AG09309 (cell line): ENCODE measurements at regions not wholly inside any gene's neighbourhood (a gene's known extent, or its start where the extent isn't known, plus 50 kb on each side); places are given as distances from the start of the nearest gene placed in this dataset.

Experiments
- DNase-seq: peaks from one replicate; pipeline ENCODE4 v3.0.0-alpha.2; 2010; ENCODE audit warnings: low read depth
- H3K4me3 ChIP-seq: 2 replicates; pipeline ENCODE4 v1.5.1; 2011; ENCODE audit warnings: mild to moderate bottlenecking, low read depth, low read length, moderate library complexity; ENCODE audit not compliant: control insufficient read depth
- CTCF ChIP-seq: IDR thresholded peaks from 2 replicates; pipeline ENCODE4 v1.5.1; 2011; ENCODE audit warnings: mild to moderate bottlenecking, low read depth, low read length, inconsistent platforms; ENCODE audit not compliant: insufficient read depth, control insufficient read depth; ENCODE audit errors: missing control alignments

- no peak for DNase-seq
- H3K4me3 ChIP-seq, result no peak overlapping the region
- TF ChIP-seq CTCF, result no peak
Observed at GRCh38 chr5:60195551-60195950, 302.0 kb upstream of the PDE4D start.

- no peak for TF ChIP-seq CTCF
- no peak for DNase-seq
- H3K4me3 ChIP-seq, result no peak overlapping the region
Observed at GRCh38 chr5:60195083-60195482, 301.6 kb upstream of the PDE4D start.

GRCh38 chr5:60185231-60186099 lies 291.9 kb upstream of the PDE4D start:
- no peak for DNase-seq
- H3K4me3 ChIP-seq, result no peak overlapping the region
- no peak for TF ChIP-seq CTCF

GRCh38 chr5:60184606-60185005 lies 291.1 kb upstream of the PDE4D start:
- H3K4me3 ChIP-seq, result no peak overlapping the region
- TF ChIP-seq CTCF, result no peak
- DNase-seq, result no peak

- DNase-seq, result no peak
- H3K4me3 ChIP-seq, result no peak overlapping the region
- TF ChIP-seq CTCF, result no peak
Observed at GRCh38 chr5:60183881-60184280, 290.4 kb upstream of the PDE4D start.

- DNase-seq, result no peak
- TF ChIP-seq CTCF, result no peak
Observed at GRCh38 chr5:60178101-60178500, 284.6 kb upstream of the PDE4D start.

More at GRCh38 chr5:60178101-60178500, 284.6 kb upstream of the PDE4D start:
- H3K4me3 ChIP-seq, result no peak overlapping the region
